H1 (cell line): ENCODE measurements at regions not wholly inside any gene's neighbourhood (a gene's known extent, or its start where the extent isn't known, plus 50 kb on each side); places are given as distances from the start of the nearest gene placed in this dataset.

Experiments used
- CTCF ChIA-PET: fragments of 300-600 bp; sonication (Branson Sonifier 250); formaldehyde crosslinking; loops from one replicate; lab custom pipeline; 2021; ENCODE audit not compliant: partially characterized antibody; lab: Charles Lee
- POLR2A ChIA-PET: fragments of 300-600 bp; sonication (Branson Sonifier 250); formaldehyde crosslinking; loops from one replicate; lab custom pipeline; 2021; ENCODE audit warnings: inconsistent platforms; ENCODE audit not compliant: partially characterized antibody; lab: Charles Lee
- DNase-seq, 2 experiments: peaks; one replicate each; pipeline versions ENCODE4 v3.0.0 to v3.0.0-alpha.2; 2010 to 2022; ENCODE audit warnings: low spot score in 2 of 2, low read depth in 1 of 2, mixed read lengths in 1 of 2
- FAIRE-seq: peaks from 2 replicates; lab custom pipeline; 2011; peaks lifted over from hg19 to GRCh38; lab: Jason Lieb, UNC
- H2AFZ ChIP-seq: 2 replicates; pipeline ENCODE4 v1.8.1; 2012; ENCODE audit warnings: low read length, inconsistent platforms
- H2AK5ac ChIP-seq: 2 replicates; pipeline ENCODE4 v1.6.1; 2013; ENCODE audit warnings: low read depth, low read length
- H2BK120ac ChIP-seq: replicated peaks from 2 replicates; pipeline ENCODE3; 2013; ENCODE audit warnings: low read depth, low read length, inconsistent platforms
- H2BK12ac ChIP-seq: 2 replicates; pipeline ENCODE4 v1.6.1; 2013; ENCODE audit warnings: low read depth, low read length
- H2BK15ac ChIP-seq: 2 replicates; pipeline ENCODE4 v1.6.1; 2013; ENCODE audit warnings: low read length
- H2BK20ac ChIP-seq: 2 replicates; pipeline ENCODE4 v1.6.1; 2013; ENCODE audit warnings: low read length
- H2BK5ac ChIP-seq: 2 replicates; pipeline ENCODE4 v1.6.1; 2013; ENCODE audit warnings: low read depth, low read length
- H3K14ac ChIP-seq: 2 replicates; pipeline ENCODE4 v1.6.1; 2013; ENCODE audit warnings: inconsistent platforms; ENCODE audit not compliant: insufficient read length
- H3K18ac ChIP-seq: 2 replicates; pipeline ENCODE4 v1.6.1; 2013; ENCODE audit warnings: low read length; ENCODE audit errors: extremely low read depth
- H3K23ac ChIP-seq: 2 replicates; pipeline ENCODE4 v1.6.1; 2013; ENCODE audit warnings: inconsistent platforms; ENCODE audit not compliant: insufficient read length
- H3K23me2 ChIP-seq: 2 replicates; pipeline ENCODE4 v1.6.1; 2013; ENCODE audit warnings: low read depth, low read length
- H3K27ac ChIP-seq: 2 replicates; pipeline ENCODE4 v1.6.1; 2011; ENCODE audit warnings: low read depth, low read length, inconsistent platforms
- H3K27me3 ChIP-seq, 4 experiments: replicated peaks in 1 of 4; 1 replicate in 1 of 4; 2 replicates in 3 of 4; pipeline versions ENCODE4 v1.6.1 to v1.8.1; 2011 to 2013; ENCODE audit warnings: low read length in 3 of 4, mild to moderate bottlenecking in 3 of 4, inconsistent platforms in 2 of 4, mixed read lengths in 2 of 4, moderate library complexity in 1 of 4; ENCODE audit not compliant: control insufficient read depth in 3 of 4, insufficient read depth in 3 of 4; ENCODE audit errors: extremely low read depth in 1 of 4
- H3K36me3 ChIP-seq, 4 experiments: 2 replicates each; pipeline versions ENCODE4 v1.6.1 to v1.8.1; 2011 to 2013; ENCODE audit warnings: mild to moderate bottlenecking in 4 of 4, low read length in 3 of 4, moderate library complexity in 2 of 4, control low read depth in 1 of 4, inconsistent platforms in 1 of 4; ENCODE audit not compliant: insufficient read depth in 4 of 4, control insufficient read depth in 2 of 4
- H3K4ac ChIP-seq: replicated peaks from 2 replicates; pipeline ENCODE3; 2013; ENCODE audit warnings: low read length, low read depth, mixed read lengths, inconsistent platforms; ENCODE audit not compliant: insufficient read length
- H3K4me1 ChIP-seq, 4 experiments: replicated peaks in 1 of 4; 1 replicate in 1 of 4; 2 replicates in 3 of 4; pipeline versions ENCODE4 v1.6.1 to v1.8.1; 2011 to 2013; ENCODE audit warnings: low read length in 3 of 4, inconsistent platforms in 2 of 4, mixed read lengths in 1 of 4; ENCODE audit not compliant: insufficient read depth in 4 of 4, control insufficient read depth in 3 of 4
- H3K4me2 ChIP-seq, 2 experiments: 2 replicates each; pipeline versions ENCODE4 v1.6.1 to v1.8.1; 2011 to 2013; ENCODE audit warnings: low read depth in 2 of 2, low read length in 2 of 2, control low read depth in 1 of 2, inconsistent platforms in 1 of 2, mild to moderate bottlenecking in 1 of 2; ENCODE audit not compliant: insufficient read depth in 1 of 2
- H3K4me3 ChIP-seq, 4 experiments: fragments of 200-600, 300-600 bp in 1 of 4; sonication (generic), shearing (Covaris generic), sonication (Bioruptor Twin) in 1 of 4; 2 replicates each; pipeline versions ENCODE4 v1.5.1 to v1.8.1; 2011 to 2016; ENCODE audit warnings: low read length in 4 of 4, low read depth in 3 of 4, control low read depth in 2 of 4, inconsistent platforms in 2 of 4, mild to moderate bottlenecking in 2 of 4, mixed read lengths in 1 of 4, moderate library complexity in 1 of 4; ENCODE audit not compliant: insufficient read depth in 2 of 4; ENCODE audit errors: extremely low read depth in 1 of 4
- H3K56ac ChIP-seq: replicated peaks from 2 replicates; pipeline ENCODE3; 2013; ENCODE audit warnings: low read depth, mild to moderate bottlenecking, mixed read lengths, low read length, inconsistent platforms; ENCODE audit not compliant: insufficient read length
- H3K79me1 ChIP-seq: 2 replicates; pipeline ENCODE4 v1.6.1; 2013; ENCODE audit warnings: low read depth, low read length, control low read depth
- H3K79me2 ChIP-seq, 2 experiments: 2 replicates each; pipeline versions ENCODE4 v1.6.1 to v1.8.1; 2012 to 2013; ENCODE audit warnings: low read length in 2 of 2, mild to moderate bottlenecking in 2 of 2, inconsistent platforms in 1 of 2; ENCODE audit not compliant: insufficient read depth in 2 of 2, control insufficient read depth in 1 of 2
- H3K9ac ChIP-seq, 4 experiments: replicated peaks in 1 of 4; 1 replicate in 1 of 4; 2 replicates in 3 of 4; pipeline versions ENCODE4 v1.6.1 to v1.8.1; 2011 to 2013; ENCODE audit warnings: low read depth in 3 of 4, low read length in 3 of 4, control low read depth in 2 of 4, mild to moderate bottlenecking in 2 of 4, moderate library complexity in 2 of 4, inconsistent platforms in 1 of 4; ENCODE audit errors: extremely low read depth in 1 of 4
- H3K9me3 ChIP-seq, 2 experiments: 2 replicates each; pipeline versions ENCODE4 v1.6.1 to v1.8.1; 2012 to 2013; ENCODE audit warnings: mild to moderate bottlenecking in 2 of 2, moderate library complexity in 2 of 2, control low read depth in 1 of 2, inconsistent platforms in 1 of 2, low read depth in 1 of 2, low read length in 1 of 2, mixed read lengths in 1 of 2; ENCODE audit not compliant: insufficient read depth in 2 of 2
- H4K20me1 ChIP-seq, 2 experiments: replicated peaks in 1 of 2; 2 replicates each; pipeline versions ENCODE3 to v1.8.1; 2011 to 2013; ENCODE audit warnings: inconsistent platforms in 2 of 2, low read length in 2 of 2, mild to moderate bottlenecking in 1 of 2; ENCODE audit not compliant: insufficient read depth in 2 of 2, control insufficient read depth in 1 of 2
- H4K5ac ChIP-seq: 2 replicates; pipeline ENCODE4 v1.6.1; 2013; ENCODE audit warnings: low read length, low read depth, mixed read lengths, inconsistent platforms; ENCODE audit not compliant: insufficient read length
- H4K8ac ChIP-seq: 2 replicates; pipeline ENCODE4 v1.8.0; 2013; ENCODE audit warnings: mild to moderate bottlenecking, moderate library complexity, low read length, inconsistent platforms; ENCODE audit not compliant: insufficient read depth; ENCODE audit errors: extremely low read depth
- H4K91ac ChIP-seq: replicated peaks from 2 replicates; pipeline ENCODE3; 2013; ENCODE audit warnings: low read length, mixed read lengths, inconsistent platforms; ENCODE audit not compliant: insufficient read length
- KDM5A ChIP-seq: fragments of 200-600 bp; IDR thresholded peaks from 2 replicates; pipeline ENCODE4 v1.7.1; 2012; ENCODE audit warnings: mild to moderate bottlenecking, low read length, inconsistent platforms, mixed read lengths
- RFX5 ChIP-seq: IDR thresholded peaks from 2 replicates; pipeline ENCODE4 v1.6.1; 2011; ENCODE audit warnings: low read depth, low read length, improper control_type of control experiment, borderline replicate concordance
- SIRT6 ChIP-seq: IDR thresholded peaks from one replicate; pipeline ENCODE4 v1.7.1; 2012; ENCODE audit warnings: low read length, inconsistent platforms
- TAF1 ChIP-seq: IDR thresholded peaks from 2 replicates; pipeline ENCODE4 v1.6.1; 2011; ENCODE audit warnings: mild to moderate bottlenecking, low read depth, low read length
- WGBS, 2 experiments: shearing (Covaris generic) in 1 of 2; methylation state at CpG; one replicate each; pipeline versions ENCODE4 v1.1.6 to v1.1.7; 2013 to 2015; ENCODE audit warnings: low lambda C conversion rate in 2 of 2, mixed read lengths in 2 of 2, inconsistent platforms in 1 of 2, low coverage in 1 of 2, missing lambda C conversion rate in 1 of 2; ENCODE audit not compliant: insufficient replicate concordance in 2 of 2, insufficient coverage in 1 of 2, insufficient read length in 1 of 2; ENCODE audit errors: extremely low coverage in 1 of 2, missing lambda C conversion rate in 1 of 2; 5-methylcytosine and 5-hydroxymethylcytosine counted together
- TF ChIP-seq, protein P1 (sequence below): IDR thresholded peaks from 2 replicates; pipeline ENCODE4 v1.6.1; 2011; ENCODE audit warnings: low read length, improper control_type of control experiment

DNA sequence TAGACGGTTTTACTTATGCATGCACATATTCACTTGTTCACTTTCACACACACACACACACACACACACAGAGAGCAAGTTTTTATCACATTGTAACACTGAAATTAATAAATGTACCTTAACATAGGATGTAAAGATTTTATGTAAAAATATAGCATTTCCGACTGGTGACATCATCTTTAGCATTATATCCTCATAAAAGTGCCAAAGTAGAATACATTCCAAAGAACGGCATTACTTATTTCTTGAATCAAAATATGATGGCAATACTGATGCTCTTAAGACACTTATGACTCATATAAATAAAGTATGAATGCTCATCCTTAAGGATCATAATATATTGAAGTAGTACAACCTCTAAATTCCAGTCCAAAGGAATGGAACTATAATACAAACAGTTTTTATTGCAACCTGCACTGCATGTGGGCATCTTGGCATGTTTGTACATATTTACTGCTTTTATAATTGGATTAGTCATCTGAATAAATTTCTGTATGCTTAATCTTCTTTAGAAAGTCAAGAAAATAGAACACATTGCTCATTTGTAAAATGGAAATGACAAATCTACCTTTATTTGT, 290.0 kb upstream of the SEMA3A start:
- Histone ChIP-seq H3K4me3 (no peak overlapping the region), H2AK5ac (no peak overlapping the region), H4K20me1 (no peaks in the 10 kb centered on the region), H3K27me3 (no peaks in the 10 kb centered on the region), H3K9me3 (no peaks in the 10 kb centered on the region), H3K4me1 (no peaks in the 10 kb centered on the region), H3K23me2 (no peaks in the 10 kb centered on the region), H4K91ac (no peak overlapping the region), H2BK5ac (no peak overlapping the region), H3K23ac (no peak overlapping the region), H3K14ac (no peak overlapping the region), H2BK120ac (no peak overlapping the region), H3K36me3 (no peaks in the 10 kb centered on the region), H3K4ac (no peak overlapping the region), H3K18ac (no peak overlapping the region), H4K8ac (no peak overlapping the region), H4K5ac (no peak overlapping the region), H3K4me2 (no peak overlapping the region), H3K9ac (no peak overlapping the region), H3K56ac (peak overlapping the region; percentile 42), H2BK12ac (no peak overlapping the region), H2AFZ (no peak overlapping the region), H3K79me2 (no peaks in the 10 kb centered on the region), H2BK15ac (no peak overlapping the region), H2BK20ac (no peak overlapping the region), H3K27ac (no peak overlapping the region), H3K79me1 (no peaks in the 10 kb centered on the region)
- no peak for DNase-seq
- no peak for FAIRE-seq
- WGBS, 2 experiments: 93% methylated on average over 3 of the region's 3 CpGs; no CpG with 5 or more reads in 1 of the 2 experiments
- CTCF ChIA-PET: no interaction called here
- TF ChIP-seq RFX5 (no peak), TAF1 (no peak), SIRT6 (no peak), KDM5A (no peak)
- TF ChIP-seq, protein P1, sequence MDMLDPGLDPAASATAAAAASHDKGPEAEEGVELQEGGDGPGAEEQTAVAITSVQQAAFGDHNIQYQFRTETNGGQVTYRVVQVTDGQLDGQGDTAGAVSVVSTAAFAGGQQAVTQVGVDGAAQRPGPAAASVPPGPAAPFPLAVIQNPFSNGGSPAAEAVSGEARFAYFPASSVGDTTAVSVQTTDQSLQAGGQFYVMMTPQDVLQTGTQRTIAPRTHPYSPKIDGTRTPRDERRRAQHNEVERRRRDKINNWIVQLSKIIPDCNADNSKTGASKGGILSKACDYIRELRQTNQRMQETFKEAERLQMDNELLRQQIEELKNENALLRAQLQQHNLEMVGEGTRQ: no peak
- POLR2A ChIA-PET: no interaction called here
